Large intestine (tissue), 3 donors: ENCODE measurements at regions not wholly inside any gene's neighbourhood (a gene's known extent, or its start where the extent isn't known, plus 50 kb on each side); places are given as distances from the start of the nearest gene placed in this dataset.
"Not testable (repeated sequence)": the region's sequence is repeated elsewhere in the genome, so short reads cannot be mapped to it uniquely, and the experiment has no call there.

ENCODE experiments used
- DNase-seq, 2 donors: peaks; one replicate each; pipeline versions ENCODE4 v3.0.0 to v3.0.0-alpha.2; 2013
- H3K27ac ChIP-seq: one replicate; pipeline ENCODE4 v1.5.1; 2013; ENCODE audit warnings: low read length
- H3K27me3 ChIP-seq: 2 replicates; pipeline ENCODE4 v1.6.1; 2013; ENCODE audit warnings: low read length; ENCODE audit not compliant: control insufficient read depth, insufficient read depth
- H3K36me3 ChIP-seq: 2 replicates; pipeline ENCODE4 v1.6.1; 2013; ENCODE audit warnings: low read length; ENCODE audit not compliant: control insufficient read depth, insufficient read depth
- H3K4me1 ChIP-seq: one replicate; pipeline ENCODE4 v1.6.1; 2013; ENCODE audit warnings: low read length; ENCODE audit not compliant: control insufficient read depth, insufficient read depth
- H3K4me3 ChIP-seq: one replicate; pipeline ENCODE4 v1.5.1; 2013; ENCODE audit warnings: low read length
- H3K9me3 ChIP-seq: one replicate; pipeline ENCODE4 v1.6.1; 2013; ENCODE audit warnings: mild to moderate bottlenecking, low read depth, low read length, moderate library complexity; ENCODE audit not compliant: control insufficient read depth
- WGBS: methylation state at CpG from one replicate; pipeline ENCODE4 v1.1.5; 2013; ENCODE audit warnings: low lambda C conversion rate; ENCODE audit not compliant: insufficient coverage; 5-methylcytosine and 5-hydroxymethylcytosine counted together

DNA sequence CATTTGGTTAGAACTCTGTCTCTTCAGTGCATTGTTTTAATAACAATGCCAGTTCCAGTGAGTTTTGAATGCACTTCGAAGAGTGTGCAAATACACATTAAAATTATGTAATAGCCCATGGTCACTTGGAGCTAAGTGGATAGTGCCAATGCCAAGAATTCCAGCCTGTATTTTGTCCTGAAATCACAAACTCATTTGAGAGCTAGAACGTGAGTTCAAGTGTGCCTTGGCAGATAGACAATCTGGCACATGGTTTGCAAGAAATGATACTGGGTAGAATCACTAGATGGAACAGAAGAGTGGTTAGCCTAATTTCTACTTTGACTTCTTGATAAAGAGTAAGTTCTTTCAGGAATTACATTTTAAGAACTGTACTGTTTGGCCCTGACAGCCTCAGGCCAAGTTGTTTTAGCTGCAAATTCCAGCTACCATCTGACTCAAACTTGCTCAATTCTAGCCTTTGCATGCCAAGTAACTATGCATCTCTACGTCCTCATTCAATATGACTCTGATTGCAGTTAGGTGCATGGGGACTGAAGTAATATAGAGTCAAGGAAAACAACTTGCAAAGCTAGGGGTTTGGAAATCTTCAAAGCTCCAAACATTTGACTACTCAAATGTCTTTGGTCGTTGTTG, 131.9 kb upstream of the SMIM31 start:
- H3K4me1 ChIP-seq, result no peaks in the 10 kb centered on the region
- H3K27me3 ChIP-seq, result no peaks in the 10 kb centered on the region
- H3K9me3 ChIP-seq, result peaks cover 3% of the 10 kb centered on the region
- no peak overlapping the region for H3K27ac ChIP-seq
- no peak overlapping the region for H3K4me3 ChIP-seq
- 89% methylated on average over 3 of the region's 4 CpGs for WGBS
- H3K36me3 ChIP-seq, result no peaks in the 10 kb centered on the region
- no peak for DNase-seq

DNA sequence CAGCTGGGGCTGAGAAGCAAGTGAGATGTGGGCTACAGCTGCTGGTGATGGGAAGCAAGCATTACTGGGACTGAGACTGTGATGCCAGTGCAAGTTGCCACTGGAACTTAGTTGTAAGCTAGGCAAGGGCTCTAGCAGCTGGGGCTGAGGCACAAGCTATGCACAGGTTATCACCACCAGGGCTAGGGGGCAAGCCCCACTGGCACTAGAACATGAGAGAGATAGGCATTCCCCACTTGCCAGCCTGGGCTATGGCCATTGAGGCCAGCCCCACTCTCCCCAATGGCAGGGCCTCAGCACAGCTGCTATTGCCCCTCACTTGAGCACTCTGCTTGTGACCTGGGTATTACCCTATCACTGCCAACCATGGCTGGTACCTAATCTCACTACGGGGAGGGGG, 130.8 kb upstream of the SMIM31 start:
- Histone ChIP-seq H3K4me3 (no peak overlapping the region), H3K36me3 (no peaks in the 10 kb centered on the region), H3K9me3 (peaks cover 3% of the 10 kb centered on the region), H3K4me1 (no peaks in the 10 kb centered on the region), H3K27me3 (no peaks in the 10 kb centered on the region), H3K27ac (no peak overlapping the region)
- no peak for DNase-seq
- WGBS, result no CpG with 5 or more reads among the region's 1 CpG

DNA sequence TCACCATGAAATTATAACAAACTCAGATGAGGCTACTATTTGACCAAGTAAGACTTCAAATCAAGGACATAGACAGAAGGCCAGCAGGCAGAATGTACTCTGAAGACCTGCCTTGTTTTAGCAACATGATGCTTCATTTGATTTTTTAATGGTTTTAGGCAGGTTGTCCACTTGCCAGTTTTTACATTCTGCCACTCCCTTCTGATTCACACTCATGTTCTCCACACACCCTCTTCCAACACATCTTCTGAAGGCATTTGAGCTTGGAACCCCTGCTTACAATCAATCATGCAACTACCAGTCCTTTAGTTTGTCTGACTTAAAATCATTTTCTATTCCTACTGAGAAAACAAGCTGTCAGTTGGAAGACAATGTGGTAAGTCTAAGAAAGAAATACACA, 114.9 kb upstream of the SMIM31 start:
- no peaks in the 10 kb centered on the region for H3K27me3 ChIP-seq
- H3K4me1 ChIP-seq, result no peaks in the 10 kb centered on the region
- H3K4me3 ChIP-seq, result no peak overlapping the region
- DNase-seq, result no peak
- no peaks in the 10 kb centered on the region for H3K9me3 ChIP-seq
- no peaks in the 10 kb centered on the region for H3K36me3 ChIP-seq
- no peak overlapping the region for H3K27ac ChIP-seq

DNA sequence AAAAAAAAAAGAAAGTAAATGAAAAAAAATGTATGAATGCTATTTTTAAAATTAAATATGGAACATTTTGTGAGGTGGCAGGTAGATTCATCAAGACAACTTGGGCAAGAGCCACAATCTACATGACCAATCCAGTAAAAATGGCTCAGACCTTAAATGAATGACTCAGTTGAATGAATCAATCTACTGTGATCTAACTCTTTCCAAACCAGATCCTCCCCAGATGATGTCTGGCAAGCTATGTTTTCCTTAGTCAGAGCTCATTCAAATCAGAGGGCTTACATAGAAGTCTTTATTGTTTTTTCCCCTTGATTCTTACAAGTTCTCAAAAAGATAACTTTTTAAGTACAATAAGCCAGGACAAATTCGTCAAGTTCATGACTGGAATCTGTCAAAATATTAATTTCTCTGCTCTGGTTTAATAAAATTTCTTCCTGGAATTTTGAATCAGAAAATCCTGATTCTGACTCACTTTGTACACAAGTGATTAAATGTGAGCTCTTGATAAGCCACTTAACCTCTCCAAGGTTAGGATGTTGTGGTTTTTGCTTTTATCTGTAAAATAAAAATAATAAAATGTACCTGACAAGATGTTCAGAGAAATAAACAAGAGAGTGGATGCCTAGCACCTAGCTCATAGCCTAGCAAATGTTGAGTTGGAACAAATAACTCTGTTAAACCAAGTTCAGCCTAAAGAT, 105.6 kb upstream of the SMIM31 start:
- Histone ChIP-seq H3K36me3 (no peaks in the 10 kb centered on the region), H3K9me3 (no peaks in the 10 kb centered on the region), H3K4me3 (no peak overlapping the region), H3K27me3 (no peaks in the 10 kb centered on the region), H3K4me1 (no peaks in the 10 kb centered on the region), H3K27ac (no peak overlapping the region)
- no peak for DNase-seq
- 57% methylated on average over 1 of the region's 1 CpG for WGBS

DNA sequence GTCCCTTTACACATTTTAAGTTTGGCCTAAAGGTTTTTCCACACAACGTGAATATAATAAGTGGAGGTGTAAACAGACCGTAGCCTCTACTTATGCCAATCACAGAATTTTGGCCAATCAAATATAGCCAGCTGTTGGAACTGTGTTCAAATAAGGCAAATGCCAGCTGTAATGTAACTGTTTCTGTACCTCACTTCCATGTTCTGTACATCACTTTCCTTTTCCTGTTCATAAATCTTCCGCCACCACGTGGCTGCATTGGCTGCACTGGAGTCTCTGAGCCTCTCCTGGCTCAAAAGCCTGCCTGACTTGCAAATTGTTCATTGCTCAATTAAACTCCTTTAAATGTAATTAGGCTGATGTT, 105.1 kb upstream of the SMIM31 start:
- no peak for DNase-seq
- Histone ChIP-seq H3K9me3 (no peaks in the 10 kb centered on the region), H3K4me1 (no peaks in the 10 kb centered on the region), H3K4me3 (no peak overlapping the region), H3K27me3 (no peaks in the 10 kb centered on the region), H3K36me3 (no peaks in the 10 kb centered on the region), H3K27ac (no peak overlapping the region)
- WGBS, result no CpG with 5 or more reads among the region's 4 CpGs

DNA sequence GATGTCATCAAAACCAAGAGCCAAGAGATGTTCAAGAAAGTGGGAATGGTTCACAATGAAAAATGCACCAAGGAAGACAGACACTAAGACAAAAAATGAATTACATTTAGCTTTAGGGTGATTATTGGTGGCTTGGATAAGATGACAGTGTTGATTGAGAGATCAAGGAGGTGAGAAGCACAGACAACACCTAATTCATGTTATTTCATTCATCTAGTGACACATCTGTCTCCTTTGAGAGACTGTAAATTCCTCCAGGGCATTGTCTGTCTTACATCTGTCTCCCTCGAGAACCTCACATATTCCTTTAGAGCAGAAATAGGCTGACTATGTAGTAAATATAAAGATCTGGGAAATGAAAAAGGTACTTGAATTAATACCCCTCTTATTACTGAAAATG, 94.2 kb upstream of the SMIM31 start:
- Histone ChIP-seq H3K27me3 (no peaks in the 10 kb centered on the region), H3K4me1 (no peaks in the 10 kb centered on the region), H3K9me3 (no peaks in the 10 kb centered on the region), H3K36me3 (no peaks in the 10 kb centered on the region), H3K27ac (no peak overlapping the region), H3K4me3 (no peak overlapping the region)
- no peak for DNase-seq
- WGBS, result no CpG with 5 or more reads among the region's 1 CpG

DNA sequence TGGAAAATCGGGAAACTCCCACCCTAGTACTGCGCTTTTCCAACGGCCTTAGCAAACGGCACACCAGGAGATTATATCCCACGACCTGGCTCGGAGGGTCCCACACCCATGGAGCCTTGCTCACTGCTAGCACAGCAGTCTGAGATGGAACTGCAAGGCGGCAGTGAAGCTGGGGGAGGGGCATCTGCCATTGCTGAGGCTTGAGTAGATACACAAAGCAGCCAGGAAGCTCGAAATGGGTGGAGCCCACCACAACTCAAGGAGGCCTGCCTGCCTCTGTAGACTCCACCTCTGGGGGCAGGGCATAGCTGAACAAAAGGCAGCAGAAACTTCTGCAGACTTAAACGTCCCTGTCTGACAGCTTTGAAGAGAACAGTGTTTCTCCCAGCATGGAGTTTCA, 77.8 kb upstream of the SMIM31 start:
- not testable (repeated sequence) for H3K27ac ChIP-seq, H3K9me3 ChIP-seq, H3K36me3 ChIP-seq, H3K4me1 ChIP-seq, H3K4me3 ChIP-seq, DNase-seq, H3K27me3 ChIP-seq
- WGBS, result no CpG with 5 or more reads among the region's 9 CpGs

DNA sequence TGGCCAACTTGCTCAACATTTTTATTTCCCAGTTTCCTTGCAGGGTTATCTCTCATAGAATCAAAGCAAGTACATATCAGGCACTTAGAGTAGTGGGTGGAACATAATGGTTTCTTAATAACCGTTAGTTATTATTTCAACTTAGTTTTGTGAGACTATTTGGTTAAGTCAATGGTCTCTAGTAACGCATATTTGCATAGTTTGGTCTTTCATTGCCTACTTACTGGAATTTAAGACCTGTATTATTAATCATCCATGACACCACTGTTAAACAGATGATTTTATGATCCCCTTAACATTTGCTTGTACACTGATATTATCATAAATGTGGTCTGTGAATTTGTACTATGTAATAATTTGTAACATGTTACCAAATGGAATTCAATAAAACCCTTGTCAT, 70.9 kb upstream of the SMIM31 start:
- H3K4me3 ChIP-seq, result no peak overlapping the region
- H3K4me1 ChIP-seq, result no peaks in the 10 kb centered on the region
- WGBS, result 100% methylated on average over 1 of the region's 2 CpGs
- H3K27me3 ChIP-seq, result no peaks in the 10 kb centered on the region
- DNase-seq, result no peak
- no peaks in the 10 kb centered on the region for H3K9me3 ChIP-seq
- H3K36me3 ChIP-seq, result no peaks in the 10 kb centered on the region
- H3K27ac ChIP-seq, result no peak overlapping the region

DNA sequence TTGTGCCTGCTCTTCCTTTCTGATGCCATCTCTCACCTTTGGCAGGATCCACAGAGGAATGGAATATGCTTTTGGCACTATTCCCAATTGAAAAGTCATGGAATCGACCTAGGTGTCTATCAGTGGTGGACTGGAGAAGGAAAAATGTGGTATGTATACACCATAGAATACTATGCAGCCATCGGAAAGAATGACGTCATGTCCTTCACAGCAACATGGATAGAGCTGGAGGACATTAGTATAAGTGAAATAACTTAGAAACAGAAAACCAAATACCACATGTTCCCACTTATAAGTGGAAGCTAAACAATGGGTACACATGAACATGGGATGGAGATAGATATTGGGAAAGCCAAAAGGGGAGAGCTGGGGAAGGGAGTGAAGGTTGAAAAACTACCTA, 58.3 kb upstream of the SMIM31 start:
- H3K36me3 ChIP-seq, result no peaks in the 10 kb centered on the region
- WGBS, result no CpG with 5 or more reads among the region's 3 CpGs
- no peak for DNase-seq
- no peak overlapping the region for H3K4me3 ChIP-seq
- H3K9me3 ChIP-seq, result no peaks in the 10 kb centered on the region
- no peaks in the 10 kb centered on the region for H3K4me1 ChIP-seq
- no peaks in the 10 kb centered on the region for H3K27me3 ChIP-seq
- H3K27ac ChIP-seq, result no peak overlapping the region

DNA sequence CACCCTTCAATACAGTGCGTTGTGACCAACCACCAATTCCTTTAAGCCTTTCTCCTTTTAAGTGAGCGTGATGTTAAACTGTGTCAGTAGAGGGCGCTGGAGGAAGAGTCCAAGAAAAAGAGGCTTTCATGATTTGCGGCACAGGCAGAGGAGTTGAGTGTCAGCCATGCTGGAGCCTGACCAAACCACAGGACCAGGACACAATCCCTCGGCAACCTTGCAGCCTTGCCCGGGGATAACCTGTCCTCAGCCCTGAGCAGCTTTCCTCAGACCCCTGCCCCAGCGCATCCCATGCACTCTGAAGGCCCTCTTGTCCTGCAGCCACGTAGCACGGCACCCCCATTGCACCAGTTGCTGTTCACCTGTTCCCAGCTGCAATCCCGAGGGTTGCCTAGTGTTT, 53.5 kb upstream of the SMIM31 start:
- WGBS, result no CpG with 5 or more reads among the region's 10 CpGs
- no peaks in the 10 kb centered on the region for H3K27me3 ChIP-seq
- H3K4me3 ChIP-seq, result no peak overlapping the region
- no peaks in the 10 kb centered on the region for H3K36me3 ChIP-seq
- H3K27ac ChIP-seq, result no peak overlapping the region
- no peaks in the 10 kb centered on the region for H3K4me1 ChIP-seq
- no peaks in the 10 kb centered on the region for H3K9me3 ChIP-seq
- DNase-seq, result no peak

DNA sequence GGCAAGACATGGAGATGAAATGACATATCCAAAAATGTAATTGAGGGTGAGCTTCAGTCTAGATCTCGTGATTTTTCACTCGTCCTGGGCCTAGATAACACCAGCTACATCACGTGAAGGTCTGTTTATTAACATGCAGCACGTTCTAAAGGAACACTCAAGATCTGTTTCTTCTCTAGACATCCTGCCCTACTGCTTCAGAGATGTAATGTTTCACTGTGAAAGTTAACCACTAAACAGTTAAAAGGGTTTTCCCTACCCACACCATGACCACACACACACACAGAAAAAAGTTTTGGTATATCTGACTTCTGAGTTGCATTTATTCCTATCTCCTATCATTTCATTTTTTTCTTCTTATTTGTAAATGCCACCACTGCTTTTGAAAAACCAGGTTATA, 52.3 kb upstream of the SMIM31 start:
- Histone ChIP-seq H3K4me1 (no peaks in the 10 kb centered on the region), H3K4me3 (no peak overlapping the region), H3K27ac (no peak overlapping the region), H3K27me3 (no peaks in the 10 kb centered on the region), H3K36me3 (no peaks in the 10 kb centered on the region), H3K9me3 (no peaks in the 10 kb centered on the region)
- WGBS, result no CpG with 5 or more reads among the region's 4 CpGs
- no peak for DNase-seq
